Natural killer cell (primary cell): ENCODE measurements at regions not wholly inside any gene's neighbourhood (a gene's known extent, or its start where the extent isn't known, plus 50 kb on each side); places are given as distances from the start of the nearest gene placed in this dataset.

Experiments
- ATAC-seq, 3 donors: fragments of 150-1000 bp in 2 of 3; fragments of 200-7000 bp in 1 of 3; cut with Tn5 transposase; 1 replicate in 1 of 3; 2 replicates in 2 of 3; pipeline ENCODE4 v1.10.0; 2021; ENCODE audit warnings: mild to moderate bottlenecking in 2 of 3, moderate library complexity in 2 of 3
- DNase-seq, 2 donors: peaks; one replicate each; pipeline versions ENCODE4 v3.0.0 to v3.0.0-alpha.2; 2013 to 2021; ENCODE audit warnings: mixed read lengths in 1 of 2
- H3K27ac ChIP-seq: one replicate; pipeline ENCODE4 v1.5.1; 2013; ENCODE audit warnings: mild to moderate bottlenecking, low read length
- H3K27me3 ChIP-seq: one replicate; pipeline ENCODE4 v1.6.1; 2013; ENCODE audit warnings: low read length; ENCODE audit not compliant: control insufficient read depth, insufficient read depth
- H3K36me3 ChIP-seq: one replicate; pipeline ENCODE4 v1.6.1; 2013; ENCODE audit warnings: low read length; ENCODE audit not compliant: control insufficient read depth, insufficient read depth
- H3K4me1 ChIP-seq: one replicate; pipeline ENCODE4 v1.6.1; 2013; ENCODE audit warnings: low read length; ENCODE audit not compliant: control insufficient read depth, insufficient read depth
- H3K4me3 ChIP-seq: one replicate; pipeline ENCODE4 v1.5.1; 2013; ENCODE audit warnings: low read length
- H3K9me3 ChIP-seq: one replicate; pipeline ENCODE4 v1.6.1; 2013; ENCODE audit warnings: low read length; ENCODE audit not compliant: control insufficient read depth, insufficient read depth
- H3K27ac Mint-ChIP-seq, 2 donors: one replicate each; pipeline ENCODE4 v1.8.0; 2022; ENCODE audit warnings: mild to moderate bottlenecking in 2 of 2, mixed read lengths in 2 of 2, moderate library complexity in 1 of 2
- H3K27me3 Mint-ChIP-seq, 2 donors: one replicate each; pipeline ENCODE4 v1.8.0; 2022; ENCODE audit warnings: low read depth in 2 of 2, mixed read lengths in 2 of 2
- H3K36me3 Mint-ChIP-seq: one replicate; pipeline ENCODE4 v1.8.0; 2022; ENCODE audit warnings: mixed read lengths
- H3K4me1 Mint-ChIP-seq, 2 donors: one replicate each; pipeline ENCODE4 v1.8.0; 2022; ENCODE audit warnings: mixed read lengths in 2 of 2
- H3K4me3 Mint-ChIP-seq: one replicate; pipeline ENCODE4 v1.8.0; 2022; ENCODE audit warnings: mild to moderate bottlenecking, moderate library complexity, mixed read lengths
- H3K9me3 Mint-ChIP-seq, 2 donors: one replicate each; pipeline ENCODE4 v1.8.0; 2022; ENCODE audit warnings: mixed read lengths in 2 of 2
- WGBS: methylation state at CpG from one replicate; pipeline ENCODE4 v1.1.7; 2013; ENCODE audit warnings: missing lambda C conversion rate; ENCODE audit not compliant: insufficient coverage; 5-methylcytosine and 5-hydroxymethylcytosine counted together
- intact Hi-C: fragments of 100-400 bp; cut with micrococcal nuclease; formaldehyde crosslinking; loops from one replicate; pipeline ENCODE4 v1.14.2; 2022
- TF ChIP-seq, protein P1 (sequence below): fragments of 200-600 bp; IDR thresholded peaks from one replicate; pipeline ENCODE4 v1.8.0; 2022; ENCODE audit warnings: antibody characterized with exemption

DNA sequence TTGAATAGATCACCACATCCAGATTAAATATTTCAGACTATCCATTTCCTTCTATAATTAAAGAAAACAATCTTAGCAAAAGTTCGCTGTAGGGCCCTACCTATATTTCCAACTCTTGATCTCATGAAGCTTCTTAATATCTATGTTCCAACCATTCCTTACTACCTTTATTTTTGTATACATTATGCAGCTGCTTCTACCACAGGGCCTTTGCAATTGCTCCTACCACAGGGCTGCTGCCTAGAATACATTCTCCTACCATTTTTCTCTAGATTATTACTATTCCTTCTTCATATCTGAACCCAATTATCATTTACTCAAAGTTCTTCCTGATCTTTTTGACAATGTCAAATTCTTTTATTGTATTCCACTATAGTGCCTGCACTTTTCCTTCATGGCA lies 516.6 kb downstream of the RFPL4B start:
- no peak overlapping the region for H3K4me3 Mint-ChIP-seq
- H3K4me1 Mint-ChIP-seq = no peaks in the 10 kb centered on the region
- ATAC-seq = no peak
- H3K9me3 Mint-ChIP-seq = peaks cover 7 to 13% of the 10 kb centered on the region in 2 donors
- Histone ChIP-seq H3K9me3 (no peaks in the 10 kb centered on the region), H3K27me3 (no peaks in the 10 kb centered on the region), H3K4me1 (no peaks in the 10 kb centered on the region), H3K4me3 (no peak overlapping the region), H3K36me3 (no peaks in the 10 kb centered on the region), H3K27ac (no peak overlapping the region)
- H3K27ac Mint-ChIP-seq = no peak overlapping the region
- H3K27me3 Mint-ChIP-seq = no peaks in the 10 kb centered on the region
- no peak for DNase-seq
- intact Hi-C loops = no loop called here
- H3K36me3 Mint-ChIP-seq = peaks cover 7% of the 10 kb centered on the region
- 74% methylated on average over 1 of the region's 1 CpG for WGBS
- TF ChIP-seq, protein P1, sequence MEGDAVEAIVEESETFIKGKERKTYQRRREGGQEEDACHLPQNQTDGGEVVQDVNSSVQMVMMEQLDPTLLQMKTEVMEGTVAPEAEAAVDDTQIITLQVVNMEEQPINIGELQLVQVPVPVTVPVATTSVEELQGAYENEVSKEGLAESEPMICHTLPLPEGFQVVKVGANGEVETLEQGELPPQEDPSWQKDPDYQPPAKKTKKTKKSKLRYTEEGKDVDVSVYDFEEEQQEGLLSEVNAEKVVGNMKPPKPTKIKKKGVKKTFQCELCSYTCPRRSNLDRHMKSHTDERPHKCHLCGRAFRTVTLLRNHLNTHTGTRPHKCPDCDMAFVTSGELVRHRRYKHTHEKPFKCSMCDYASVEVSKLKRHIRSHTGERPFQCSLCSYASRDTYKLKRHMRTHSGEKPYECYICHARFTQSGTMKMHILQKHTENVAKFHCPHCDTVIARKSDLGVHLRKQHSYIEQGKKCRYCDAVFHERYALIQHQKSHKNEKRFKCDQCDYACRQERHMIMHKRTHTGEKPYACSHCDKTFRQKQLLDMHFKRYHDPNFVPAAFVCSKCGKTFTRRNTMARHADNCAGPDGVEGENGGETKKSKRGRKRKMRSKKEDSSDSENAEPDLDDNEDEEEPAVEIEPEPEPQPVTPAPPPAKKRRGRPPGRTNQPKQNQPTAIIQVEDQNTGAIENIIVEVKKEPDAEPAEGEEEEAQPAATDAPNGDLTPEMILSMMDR = no peak

DNA sequence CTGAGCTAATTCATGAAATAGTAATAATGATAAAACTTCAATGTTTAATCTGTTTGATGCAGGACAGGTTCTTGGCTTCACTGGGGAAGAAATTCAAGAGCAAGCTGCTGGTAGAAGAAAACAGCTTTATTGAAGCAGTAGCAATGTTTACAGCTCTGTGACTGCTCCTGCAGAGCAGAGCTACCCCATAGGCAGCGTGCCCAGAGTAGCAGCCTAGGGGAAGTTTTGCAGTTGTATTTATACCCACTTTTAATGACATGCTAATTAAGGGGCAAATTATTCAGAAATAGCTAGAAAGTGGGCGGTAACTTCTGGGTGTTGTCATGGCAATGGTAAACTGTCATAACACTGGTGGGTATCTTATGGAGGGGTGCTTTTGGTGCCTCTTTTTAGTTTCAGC lies 518.0 kb downstream of the RFPL4B start:
- ATAC-seq = no peak

DNA sequence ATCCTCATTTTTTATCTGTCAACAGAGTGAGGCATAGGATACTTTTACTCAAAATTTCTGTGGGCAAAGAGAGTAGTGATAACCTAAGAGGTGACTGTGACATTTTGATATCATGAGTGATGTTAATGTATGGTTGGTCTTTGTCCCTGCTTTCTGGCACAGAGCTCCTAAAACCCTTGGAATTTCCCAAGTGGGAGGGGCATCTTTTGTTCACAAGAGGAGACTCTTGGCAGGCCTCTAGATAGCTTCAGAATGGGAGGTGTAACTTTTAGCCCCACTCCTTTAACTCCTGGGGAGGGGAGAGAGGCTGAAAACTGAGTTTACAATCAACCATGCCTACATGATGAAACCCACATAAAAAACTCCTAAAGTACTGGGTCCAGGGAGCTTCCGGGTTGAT lies 527.8 kb downstream of the RFPL4B start:
- H3K27me3 Mint-ChIP-seq = no peaks in the 10 kb centered on the region
- no peak overlapping the region for H3K4me3 ChIP-seq
- TF ChIP-seq, protein P1 = no peak
- DNase-seq = no peak
- no peaks in the 10 kb centered on the region for H3K9me3 ChIP-seq
- intact Hi-C loops = no loop called here
- H3K36me3 Mint-ChIP-seq = no peaks in the 10 kb centered on the region
- H3K4me1 Mint-ChIP-seq = no peaks in the 10 kb centered on the region
- H3K27ac ChIP-seq = no peak overlapping the region
- no peak overlapping the region for H3K27ac Mint-ChIP-seq
- no peaks in the 10 kb centered on the region for H3K36me3 ChIP-seq
- no peak for ATAC-seq
- no peak overlapping the region for H3K4me3 Mint-ChIP-seq
- peaks cover 0 to 10% of the 10 kb centered on the region in 2 donors for H3K9me3 Mint-ChIP-seq
- WGBS = 58% methylated on average over 1 of the region's 1 CpG
- H3K27me3 ChIP-seq = no peaks in the 10 kb centered on the region
- no peaks in the 10 kb centered on the region for H3K4me1 ChIP-seq

More for the DNA sequence above, 518.0 kb downstream of the RFPL4B start:
- intact Hi-C loops = no loop called here
- Mint-ChIP-seq H3K36me3 (peaks cover 6% of the 10 kb centered on the region), H3K9me3 (peaks cover 12 to 19% of the 10 kb centered on the region in 2 donors), H3K4me1 (no peaks in the 10 kb centered on the region), H3K27ac (no peak overlapping the region), H3K27me3 (no peaks in the 10 kb centered on the region), H3K4me3 (no peak overlapping the region)
- Histone ChIP-seq H3K27me3 (no peaks in the 10 kb centered on the region), H3K4me3 (no peak overlapping the region), H3K27ac (no peak overlapping the region), H3K36me3 (no peaks in the 10 kb centered on the region), H3K9me3 (no peaks in the 10 kb centered on the region), H3K4me1 (no peaks in the 10 kb centered on the region)
- WGBS = 73% methylated on average over 2 of the region's 2 CpGs
- TF ChIP-seq, protein P1 = no peak
- DNase-seq = no peak
